NCI-H524 (cell line): ENCODE measurements at regions not wholly inside any gene's neighbourhood (a gene's known extent, or its start where the extent isn't known, plus 50 kb on each side); places are given as distances from the start of the nearest gene placed in this dataset.
"Not testable (repeated sequence)": the region's sequence is repeated elsewhere in the genome, so short reads cannot be mapped to it uniquely, and the experiment has no call there.

Experiments used
- DNase-seq, 2 experiments: peaks; one replicate each; lab custom pipeline; 2025; lab: John Stamatoyannopoulos, UW

DNA sequence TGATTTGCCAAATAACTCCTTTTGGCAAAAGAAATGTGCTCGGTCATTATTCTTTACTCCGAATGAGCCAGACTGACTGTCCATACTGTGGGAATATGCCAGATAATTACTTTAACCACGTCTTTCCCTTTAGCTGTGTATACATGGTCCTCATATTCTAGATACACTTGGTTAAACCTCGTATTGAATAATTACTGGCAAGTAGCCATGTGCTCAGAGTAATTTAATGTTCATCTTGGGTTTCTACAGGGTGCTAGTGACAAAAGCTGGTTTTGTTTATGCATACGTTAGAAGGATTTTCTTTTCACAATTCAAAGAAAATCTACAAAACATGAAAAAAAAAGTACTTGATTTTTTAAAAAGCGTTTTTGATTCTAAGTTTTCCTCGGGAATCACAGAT lies 540.3 kb downstream of the KCNJ2 start:
- DNase-seq: no peak

- no peak for DNase-seq
These were observed 544.4 kb downstream of the KCNJ2 start for GRCh38 chr17:70713694-70714093.

DNA sequence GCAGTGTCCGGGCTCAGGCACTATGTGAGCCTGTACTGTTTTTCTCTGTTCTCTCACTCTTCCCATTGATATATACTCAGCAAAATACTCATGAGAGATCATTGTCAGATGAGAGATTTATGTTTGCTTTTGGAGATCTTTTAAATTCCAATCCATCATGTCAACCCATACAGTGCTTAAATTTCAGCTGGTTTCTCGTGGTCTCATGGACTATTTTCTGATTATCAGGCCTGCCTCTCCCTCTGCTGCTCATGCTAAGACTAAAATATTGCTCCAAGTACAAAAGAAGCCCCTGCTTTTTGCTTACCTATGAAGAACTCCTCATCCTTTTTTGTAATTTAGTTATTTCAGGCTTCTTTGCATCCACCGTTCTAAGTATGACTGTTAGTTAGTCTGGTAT lies 547.2 kb downstream of the KCNJ2 start:
- DNase-seq: no peak

DNA sequence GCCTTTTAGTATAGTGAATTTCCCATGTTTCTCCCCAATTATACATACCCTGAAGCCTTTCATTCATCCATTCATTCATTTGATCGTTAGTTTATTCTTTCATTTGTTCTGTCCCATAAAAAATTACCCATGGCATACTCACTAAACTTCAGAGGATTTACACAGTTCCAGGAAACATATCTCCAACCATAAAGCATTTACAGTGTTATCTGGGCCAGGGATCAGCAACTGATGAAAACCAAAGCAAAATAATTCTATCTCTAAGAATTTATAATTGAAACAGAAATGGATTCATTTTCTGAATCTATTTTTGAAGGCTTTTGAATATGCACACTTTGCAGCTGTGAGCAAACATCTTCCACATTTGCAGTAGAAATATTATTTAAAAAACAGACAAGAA lies 547.7 kb downstream of the KCNJ2 start:
- no peak for DNase-seq

GRCh38 chr17:70736375-70736957 lies 567.1 kb downstream of the KCNJ2 start:
- DNase-seq: no peak

DNA sequence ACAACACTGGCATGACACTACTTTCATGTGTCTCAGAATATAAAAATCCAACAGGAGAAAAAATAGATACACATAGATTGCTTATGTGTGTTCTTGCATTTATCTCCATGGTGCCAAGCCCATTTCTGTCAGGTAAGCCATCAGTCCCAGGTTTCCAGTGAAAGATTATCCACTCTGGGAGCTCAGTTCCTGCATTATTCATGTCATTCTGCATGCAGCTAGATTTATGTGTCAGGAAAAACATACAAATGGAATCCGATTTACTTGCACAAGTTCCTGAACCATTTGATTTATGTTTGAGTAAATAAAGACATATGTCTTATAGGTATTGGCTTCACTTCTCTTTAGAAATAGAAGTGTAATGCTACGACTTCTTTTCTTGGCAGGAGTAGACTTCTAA lies 569.7 kb downstream of the KCNJ2 start:
- DNase-seq: no peak

DNA sequence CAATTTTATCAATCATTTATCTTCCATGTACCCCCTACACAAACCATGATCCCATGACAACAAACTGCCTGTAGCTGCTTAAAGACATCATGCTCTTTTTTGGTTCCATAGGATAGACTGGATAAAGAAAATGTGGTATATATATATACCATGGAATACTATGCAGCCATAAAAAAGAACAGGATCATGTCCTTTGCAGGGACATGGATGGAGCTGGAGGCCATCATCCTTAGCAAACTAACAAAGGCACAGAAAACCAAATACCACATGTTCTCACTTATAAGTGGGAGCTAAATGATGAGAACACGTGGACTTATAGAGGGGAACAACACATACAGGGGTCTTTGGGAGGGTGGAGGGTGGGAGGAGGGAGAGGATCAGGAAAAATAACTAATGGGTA lies 577.2 kb downstream of the KCNJ2 start:
- DNase-seq: not testable (repeated sequence)

DNA sequence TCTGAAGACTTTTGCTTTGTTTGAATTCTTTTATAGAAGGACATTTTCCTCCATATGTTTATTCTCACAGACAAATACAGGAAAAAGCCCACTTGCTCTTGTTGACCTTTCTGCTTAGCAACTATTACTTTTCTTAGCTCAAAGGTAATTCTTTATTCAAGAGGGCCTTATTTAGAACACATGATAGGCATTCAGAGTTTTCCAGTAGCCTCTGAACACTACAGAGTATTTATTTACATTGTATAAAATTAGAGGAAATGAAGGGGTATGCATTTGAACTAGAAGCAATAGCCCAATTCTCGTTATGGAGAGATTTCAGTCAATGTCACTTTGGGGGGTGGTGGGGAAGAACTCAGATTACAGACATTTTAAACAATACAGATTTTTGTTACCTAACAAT lies 581.7 kb downstream of the KCNJ2 start:
- no peak for DNase-seq

DNA sequence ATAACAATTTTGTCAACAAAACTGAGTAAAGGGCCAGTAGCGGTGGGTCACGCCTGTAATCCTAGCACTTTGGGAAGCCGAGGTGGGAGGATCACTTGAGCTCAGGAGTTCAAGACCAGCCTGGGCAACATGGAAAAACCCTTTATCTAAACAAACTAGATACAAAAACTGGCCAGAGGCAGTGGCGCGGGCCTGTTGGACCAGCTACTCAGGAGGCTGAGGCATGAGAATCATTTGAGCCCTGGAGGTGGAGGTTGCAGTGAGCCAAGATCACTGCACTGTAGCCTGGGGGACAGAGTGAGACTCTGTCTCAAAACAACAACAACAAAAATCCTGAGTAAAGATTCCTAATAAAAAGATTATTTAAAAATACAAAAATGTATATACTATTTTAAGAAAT lies 583.1 kb downstream of the KCNJ2 start:
- not testable (repeated sequence) for DNase-seq

DNA sequence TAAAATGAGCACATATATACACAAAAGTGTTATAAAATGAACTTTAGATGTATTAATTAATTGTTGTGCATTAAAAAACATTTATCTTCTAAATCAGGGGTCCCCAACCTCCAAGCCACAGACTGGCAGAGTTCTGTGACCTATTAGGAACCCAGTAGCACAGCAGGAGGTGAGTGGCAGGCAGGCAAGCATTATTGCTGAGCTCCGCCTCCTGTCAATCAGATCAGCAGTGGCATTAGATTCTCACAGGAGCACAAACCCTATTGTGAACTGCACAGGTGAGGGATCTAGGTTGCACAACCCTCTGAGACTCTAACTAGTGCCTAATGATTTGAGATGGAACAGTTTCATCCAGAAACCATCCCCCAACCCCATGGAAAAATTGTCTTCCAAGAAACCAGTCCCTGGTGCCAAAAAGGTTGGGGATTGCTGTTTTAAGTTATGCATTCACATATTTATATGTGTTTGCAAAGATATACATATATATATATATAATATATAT lies 583.7 kb downstream of the KCNJ2 start:
- DNase-seq: no peak

GRCh38 chr17:70763018-70763417 lies 593.7 kb downstream of the KCNJ2 start:
- DNase-seq: no peak

DNA sequence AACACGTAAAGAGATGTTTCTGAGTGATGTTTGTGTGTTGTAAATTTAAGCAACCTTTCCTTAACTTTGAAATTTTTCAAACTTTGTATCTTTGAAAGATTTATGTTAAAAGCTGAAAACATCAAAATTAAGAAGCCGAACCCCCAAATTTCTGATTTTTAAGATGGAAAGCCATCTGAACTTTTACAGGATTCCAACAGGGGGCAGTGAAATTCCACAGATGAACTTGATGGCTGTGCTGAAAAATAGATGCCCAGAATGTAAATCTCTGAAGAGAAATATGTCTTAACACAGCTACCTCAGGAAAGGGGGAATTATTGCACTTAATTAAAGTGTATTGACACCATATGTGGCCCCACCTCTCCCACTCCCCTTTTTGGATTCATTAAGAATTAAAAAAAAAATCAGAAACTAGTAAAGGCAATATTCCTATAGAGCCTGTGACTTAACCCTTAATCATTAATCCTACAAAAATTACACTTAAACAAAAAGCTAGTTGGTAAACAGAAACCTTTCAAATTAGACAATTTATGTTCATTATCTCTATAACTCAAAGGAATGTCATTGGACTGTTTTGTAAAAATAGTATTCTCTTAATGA lies 597.9 kb downstream of the KCNJ2 start:
- DNase-seq: peak; percentile 25 to 52

GRCh38 chr17:70769956-70770355 lies 600.6 kb downstream of the KCNJ2 start:
- DNase-seq: no peak

DNA sequence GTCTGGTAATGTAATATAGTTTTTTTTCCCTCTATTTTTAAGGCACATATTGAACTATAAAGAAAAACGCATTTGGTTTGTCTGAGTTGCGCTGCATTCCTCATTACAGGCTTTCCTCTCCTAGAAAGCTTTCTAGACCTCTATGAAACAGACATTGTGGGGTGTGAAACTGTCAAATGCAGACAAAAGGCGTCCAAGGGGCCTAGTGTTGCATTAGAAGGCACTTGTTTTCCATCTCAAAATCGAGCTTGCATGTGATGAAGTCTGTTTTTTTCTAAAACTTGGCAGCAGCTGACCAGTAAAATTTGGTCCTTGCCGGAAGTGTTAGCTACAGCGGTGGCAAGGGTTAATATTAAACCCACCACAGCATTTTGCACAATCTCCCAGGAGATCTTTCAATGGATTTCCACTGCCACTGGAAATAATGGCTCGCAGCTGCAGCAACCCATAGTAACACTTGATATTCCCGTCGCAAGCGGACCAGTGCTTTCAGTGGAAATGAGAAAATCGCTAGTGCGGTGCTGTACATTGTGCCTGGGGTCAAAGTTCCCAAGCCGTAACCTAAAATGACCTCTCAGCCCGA lies 602.6 kb downstream of the KCNJ2 start:
- DNase-seq: no peak

DNA sequence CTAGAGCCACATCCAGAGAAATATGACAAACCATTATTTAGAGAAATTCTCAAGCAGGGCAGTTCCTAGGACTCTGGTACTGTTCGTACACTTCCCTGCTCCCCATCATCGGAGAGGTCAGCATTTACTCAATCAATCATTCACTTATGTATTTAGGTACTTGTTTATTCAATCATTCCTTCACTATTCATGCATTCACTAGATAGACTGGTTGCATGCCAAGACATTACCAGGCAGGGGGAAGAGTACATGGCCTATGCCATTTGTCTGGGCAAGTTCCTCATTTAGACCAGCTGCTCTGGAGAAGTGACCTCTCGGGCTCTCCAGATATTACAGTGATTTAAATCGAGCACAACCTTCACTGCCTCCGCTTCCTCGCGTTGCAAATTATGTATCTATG lies 603.4 kb downstream of the KCNJ2 start:
- DNase-seq: no peak

DNA sequence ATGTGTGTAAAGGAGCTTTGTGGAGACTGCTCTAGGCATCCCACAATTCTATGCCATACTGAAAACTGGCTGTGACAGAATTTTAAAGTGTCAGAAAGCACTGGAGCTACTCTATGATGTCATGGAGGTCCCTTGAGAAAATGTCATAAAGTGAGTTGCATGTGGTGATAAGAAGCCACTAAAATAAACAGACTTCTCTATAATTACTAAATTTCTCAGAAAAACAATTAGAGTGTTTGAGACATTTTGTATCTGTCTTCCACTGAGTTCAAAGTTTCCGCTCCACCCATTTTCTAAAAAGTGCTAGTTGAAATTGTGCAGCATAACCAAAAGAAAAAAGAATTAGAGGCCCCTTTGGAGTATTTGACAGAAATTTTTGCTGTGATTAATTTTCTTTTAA lies 603.9 kb downstream of the KCNJ2 start:
- DNase-seq: no peak

DNA sequence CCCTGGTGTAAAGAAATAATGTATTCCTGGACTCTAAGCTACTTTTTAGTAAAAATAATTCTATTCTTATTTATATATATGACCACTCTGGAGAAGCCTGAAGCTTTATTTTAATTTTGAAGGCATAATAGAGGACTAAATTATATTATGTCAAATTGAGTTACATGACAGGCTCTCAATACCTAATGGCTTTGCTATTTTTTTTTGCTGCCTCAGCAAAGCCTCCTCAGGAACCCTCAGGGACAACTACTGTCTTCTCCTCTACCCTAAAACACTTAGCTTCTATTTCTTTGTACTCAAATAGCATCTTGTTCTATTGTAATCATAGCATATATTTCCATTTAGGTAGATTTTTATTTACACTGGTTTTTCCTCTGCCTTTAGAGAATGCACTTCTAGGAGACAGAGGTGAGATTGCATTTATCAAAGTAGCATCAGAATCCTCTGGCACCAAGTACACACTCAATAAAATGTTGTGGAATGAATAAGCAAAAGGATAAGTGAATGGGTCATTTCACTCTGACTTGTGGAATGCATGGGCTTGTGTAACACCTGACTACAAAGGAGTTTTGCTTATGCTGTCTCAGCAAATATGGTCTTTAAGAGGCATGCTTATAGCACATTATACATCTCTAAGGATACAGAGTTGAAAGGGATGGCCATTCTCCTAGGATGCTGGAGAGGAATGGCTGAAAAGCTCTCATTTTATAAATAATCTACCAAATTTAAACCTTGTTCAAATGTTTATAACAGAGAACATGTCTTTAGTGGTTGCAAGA lies 605.2 kb downstream of the KCNJ2 start:
- DNase-seq: no peak

- peak; percentile 39 to 82 for DNase-seq
These were observed 606.3 kb downstream of the KCNJ2 start for GRCh38 chr17:70775679-70776078.

DNA sequence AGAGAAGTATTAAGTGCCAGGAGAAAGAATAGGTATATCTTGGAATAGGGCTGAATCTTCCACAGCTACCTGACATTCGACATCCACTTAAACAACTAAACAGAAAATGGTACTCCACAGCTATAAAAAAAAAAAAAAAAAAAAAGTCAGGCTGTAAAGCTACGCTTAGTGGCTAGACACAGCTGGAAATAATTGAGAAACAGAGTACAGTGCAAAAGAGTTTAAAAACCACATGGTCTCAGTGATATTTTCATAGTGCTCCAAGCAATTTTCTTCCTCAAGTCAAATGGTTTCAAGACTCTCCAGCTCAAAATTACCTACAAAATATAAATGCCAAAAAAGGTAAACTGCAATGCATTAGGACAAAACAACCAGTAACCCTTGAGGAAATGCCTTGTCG lies 607.1 kb downstream of the KCNJ2 start:
- DNase-seq: no peak

GRCh38 chr17:70780031-70780430 lies 610.7 kb downstream of the KCNJ2 start:
- DNase-seq: no peak

DNA sequence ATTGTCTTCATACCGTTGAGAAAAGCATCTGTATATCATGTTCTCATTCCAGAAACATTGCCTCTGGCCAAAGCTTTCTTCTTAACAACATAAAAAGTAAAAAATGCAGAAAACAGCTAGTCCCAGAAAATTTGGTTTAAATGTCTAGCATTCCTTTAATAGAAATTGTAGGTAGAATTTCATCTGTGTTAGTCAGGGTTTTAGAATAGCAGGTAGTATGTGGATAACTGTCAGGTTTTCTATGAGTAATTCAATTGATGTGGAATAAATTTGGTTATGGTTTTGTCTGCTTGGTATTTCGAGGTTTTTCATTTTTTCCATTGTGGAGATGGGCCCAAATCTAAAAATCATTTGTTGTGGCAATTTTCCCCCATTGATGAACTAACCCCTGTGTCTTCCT lies 616.7 kb downstream of the KCNJ2 start:
- DNase-seq: no peak

DNA sequence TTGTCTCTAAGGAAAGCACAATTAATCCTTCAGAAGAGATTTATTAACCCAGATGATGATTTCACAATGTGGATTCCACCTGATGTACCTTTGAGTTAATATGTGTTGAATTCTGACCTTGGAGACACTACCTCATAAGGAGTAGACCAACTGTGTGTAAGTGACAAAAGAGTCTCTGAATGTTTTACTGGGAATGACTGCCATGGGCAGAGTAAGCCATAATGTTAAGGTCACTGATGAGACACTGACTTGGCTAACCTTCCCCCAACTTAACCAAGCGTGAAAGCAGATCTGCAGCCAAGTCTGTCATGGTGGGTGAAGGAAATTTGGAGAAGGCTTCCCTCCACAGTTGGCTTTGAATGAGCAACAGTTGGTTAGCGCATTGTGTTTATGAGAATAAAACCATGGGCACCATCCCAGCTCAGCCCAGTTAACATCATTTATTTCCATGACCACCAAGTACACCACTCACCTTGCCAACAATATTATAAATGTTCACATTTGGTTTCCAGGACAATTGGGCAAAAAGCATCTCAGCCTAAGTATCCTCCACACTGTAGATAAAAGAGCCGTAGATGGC lies 618.5 kb downstream of the KCNJ2 start:
- no peak for DNase-seq
